Activated B cell treated with CpG ODN at 0.5 μM for 24 hours (primary cell): ENCODE measurements at regions not wholly inside any gene's neighbourhood (a gene's known extent, or its start where the extent isn't known, plus 50 kb on each side); places are given as distances from the start of the nearest gene placed in this dataset.

ENCODE experiments used
- ATAC-seq: fragments of 200-7000 bp; cut with Tn5 transposase; one replicate; pipeline ENCODE4 v1.10.0; 2021; ENCODE audit warnings: low read depth, mild to moderate bottlenecking, moderate library complexity
- CTCF ChIA-PET: fragments of 350-600 bp; sonication (Branson Sonifier 250); formaldehyde crosslinking; loops from one replicate; lab custom pipeline; 2021; ENCODE audit warnings: antibody characterized with exemption; lab: Charles Lee
- POLR2A ChIA-PET: fragments of 350-600 bp; sonication (Branson Sonifier 250); formaldehyde crosslinking; loops from one replicate; lab custom pipeline; 2021; ENCODE audit warnings: antibody characterized with exemption; lab: Charles Lee
- DNase-seq: peaks from one replicate; pipeline ENCODE4 v3.0.0; 2022
- H3K27ac Mint-ChIP-seq: one replicate; pipeline ENCODE4 v1.8.0; 2020; ENCODE audit warnings: mixed read lengths
- H3K27me3 Mint-ChIP-seq: one replicate; pipeline ENCODE4 v1.8.0; 2021; ENCODE audit warnings: mixed read lengths
- H3K36me3 Mint-ChIP-seq: one replicate; pipeline ENCODE4 v1.8.0; 2021; ENCODE audit warnings: low read depth, mixed read lengths
- H3K4me1 Mint-ChIP-seq: one replicate; pipeline ENCODE4 v1.8.0; 2021; ENCODE audit warnings: mixed read lengths
- H3K4me3 Mint-ChIP-seq: one replicate; pipeline ENCODE4 v1.8.0; 2020; ENCODE audit warnings: mild to moderate bottlenecking, mixed read lengths
- H3K9me3 Mint-ChIP-seq: one replicate; pipeline ENCODE4 v1.8.0; 2020; ENCODE audit warnings: mixed read lengths
- CTCF ChIP-seq: fragments of 200-600 bp; IDR thresholded peaks from one replicate; pipeline ENCODE4 v1.8.0; 2022; ENCODE audit warnings: antibody characterized with exemption, mild to moderate bottlenecking
- intact Hi-C: fragments of 100-400 bp; cut with micrococcal nuclease; formaldehyde crosslinking; loops from one replicate; pipeline ENCODE4 v1.15.1; 2024

GRCh38 chr6:105920071-105920470, 166.1 kb upstream of the PRDM1 start:
- POLR2A ChIA-PET = no interaction called here
- ATAC-seq (no peak), DNase-seq (no peak)
- intact Hi-C loops = no loop called here
- H3K27me3 Mint-ChIP-seq = peaks cover 11% of the 10 kb centered on the region
- no peak overlapping the region for H3K4me3 Mint-ChIP-seq
- H3K4me1 Mint-ChIP-seq = no peaks in the 10 kb centered on the region
- no peak overlapping the region for H3K27ac Mint-ChIP-seq
- no peak for TF ChIP-seq CTCF
- H3K36me3 Mint-ChIP-seq = no peaks in the 10 kb centered on the region
- CTCF ChIA-PET = no interaction called here
- H3K9me3 Mint-ChIP-seq = no peaks in the 10 kb centered on the region

- no peak overlapping the region for H3K27ac Mint-ChIP-seq
- TF ChIP-seq CTCF = no peak
- no peak for ATAC-seq
- no peak for DNase-seq
- no peaks in the 10 kb centered on the region for H3K36me3 Mint-ChIP-seq
- ChIA-PET POLR2A (no interaction called here), CTCF (interaction anchor here (0.6 kb wide), 1 partner anchor 296 kb away, joined by 3 read pairs; no protein-coding TSS in a partner anchor)
- H3K27me3 Mint-ChIP-seq = peaks cover 11% of the 10 kb centered on the region
- intact Hi-C loops = no loop called here
- no peaks in the 10 kb centered on the region for H3K9me3 Mint-ChIP-seq
- no peak overlapping the region for H3K4me3 Mint-ChIP-seq
- H3K4me1 Mint-ChIP-seq = no peaks in the 10 kb centered on the region
These were observed 169.0 kb upstream of the PRDM1 start for GRCh38 chr6:105917038-105917695.

- no peak for ATAC-seq
- TF ChIP-seq CTCF = no peak
- Mint-ChIP-seq H3K27ac (no peak overlapping the region), H3K27me3 (peaks cover 4% of the 10 kb centered on the region), H3K36me3 (no peaks in the 10 kb centered on the region), H3K4me1 (peaks cover 6% of the 10 kb centered on the region), H3K9me3 (no peaks in the 10 kb centered on the region), H3K4me3 (no peak overlapping the region)
- CTCF ChIA-PET = no interaction called here
- DNase-seq = no peak
- intact Hi-C loops = no loop called here
- POLR2A ChIA-PET = no interaction called here
These were observed 175.0 kb upstream of the PRDM1 start for GRCh38 chr6:105911106-105911629.

- no peak for TF ChIP-seq CTCF
- Mint-ChIP-seq H3K27me3 (peaks cover 7% of the 10 kb centered on the region), H3K4me1 (peaks cover 6% of the 10 kb centered on the region), H3K36me3 (no peaks in the 10 kb centered on the region), H3K27ac (no peak overlapping the region), H3K9me3 (no peaks in the 10 kb centered on the region), H3K4me3 (no peak overlapping the region)
- intact Hi-C loops = no loop called here
- ChIA-PET POLR2A (no interaction called here), CTCF (no interaction called here)
- DNase-seq = no peak
- no peak for ATAC-seq
These were observed 177.0 kb upstream of the PRDM1 start for GRCh38 chr6:105909106-105909505.

- intact Hi-C loops = no loop called here
- ATAC-seq (no peak), DNase-seq (no peak)
- no peaks in the 10 kb centered on the region for H3K36me3 Mint-ChIP-seq
- no peak for TF ChIP-seq CTCF
- H3K27me3 Mint-ChIP-seq = peaks cover 7% of the 10 kb centered on the region
- H3K9me3 Mint-ChIP-seq = no peaks in the 10 kb centered on the region
- no peak overlapping the region for H3K27ac Mint-ChIP-seq
- ChIA-PET POLR2A (no interaction called here), CTCF (no interaction called here)
- no peak overlapping the region for H3K4me3 Mint-ChIP-seq
- peaks cover 6% of the 10 kb centered on the region for H3K4me1 Mint-ChIP-seq
These were observed 178.1 kb upstream of the PRDM1 start for GRCh38 chr6:105907991-105908390.
